NCI-H748 treated with DMSO at 0.1 percent for 48 hours (cell line): ENCODE measurements at regions not wholly inside any gene's neighbourhood (a gene's known extent, or its start where the extent isn't known, plus 50 kb on each side); places are given as distances from the start of the nearest gene placed in this dataset.

Experiments
- DNase-seq: peaks from one replicate; lab custom pipeline; 2025; lab: John Stamatoyannopoulos, UW

- no peak for DNase-seq
These were observed 555.9 kb downstream of the VRK1 start for GRCh38 chr14:97353102-97353501.

DNA sequence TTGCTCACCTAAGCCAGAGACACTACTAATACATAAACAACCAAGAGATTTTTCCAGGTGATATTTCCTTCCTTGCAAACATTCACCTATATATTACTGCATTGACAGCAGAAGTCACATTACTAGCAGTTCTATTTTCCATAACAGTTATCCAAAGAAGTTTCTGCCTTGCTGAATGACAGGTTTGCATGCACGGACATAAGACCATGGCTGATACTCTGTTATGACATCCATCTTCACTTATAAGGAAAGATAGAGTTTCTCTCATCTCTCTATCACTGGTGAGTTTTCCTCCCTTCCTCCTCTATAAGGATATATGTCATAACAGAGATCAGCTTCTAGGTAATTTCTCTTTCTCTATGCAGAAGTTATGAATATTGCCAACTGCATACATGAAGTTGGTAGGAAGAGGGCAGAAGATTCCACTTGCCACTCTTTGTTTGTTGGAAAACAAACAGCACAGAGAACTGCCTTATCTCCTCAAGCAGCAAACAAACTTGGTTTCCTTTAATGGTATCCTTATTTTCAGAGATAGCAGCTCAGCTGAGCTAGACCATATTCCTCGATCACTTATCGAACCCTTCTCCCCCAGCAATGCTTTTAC, 557.0 kb downstream of the VRK1 start:
- no peak for DNase-seq

DNA sequence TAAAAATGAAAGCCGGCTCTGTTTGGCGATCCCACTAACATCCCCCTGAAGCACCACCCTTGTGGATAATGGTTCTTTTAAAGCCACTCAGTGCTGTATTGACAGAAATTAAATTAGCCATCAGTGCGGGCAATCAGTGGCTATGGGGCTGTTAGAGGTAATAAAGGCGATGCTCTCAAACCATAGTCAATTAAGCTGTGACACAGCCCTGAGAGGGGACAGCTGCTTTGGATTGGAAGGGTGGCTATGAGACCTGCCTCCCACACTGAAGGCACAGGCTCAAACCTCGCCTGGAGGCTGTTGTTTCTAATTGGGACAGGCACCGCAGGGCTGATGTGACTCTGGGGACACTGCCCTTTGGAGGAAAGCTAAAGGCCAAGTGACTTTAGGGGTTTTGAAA, 562.2 kb downstream of the VRK1 start:
- peak; percentile 94 for DNase-seq

DNA sequence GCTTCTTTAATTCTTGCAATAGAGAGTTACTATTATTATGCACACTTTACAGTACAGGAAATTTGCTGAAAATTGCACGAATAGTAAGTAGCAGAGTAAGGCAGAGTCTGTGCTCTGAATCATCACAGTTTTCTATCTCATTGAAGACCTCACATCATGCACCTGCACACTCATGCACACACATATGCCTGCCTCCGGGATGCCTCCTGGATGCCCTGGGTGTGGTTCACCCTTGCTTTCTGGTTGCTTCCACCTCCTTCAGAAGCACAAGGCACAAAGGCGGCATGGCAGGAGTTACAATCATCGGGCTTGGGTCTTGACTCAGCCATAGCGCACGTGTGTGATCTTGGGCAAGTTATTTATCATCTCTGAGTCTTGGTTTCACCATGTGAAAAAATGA, 564.0 kb downstream of the VRK1 start:
- DNase-seq, result no peak

DNA sequence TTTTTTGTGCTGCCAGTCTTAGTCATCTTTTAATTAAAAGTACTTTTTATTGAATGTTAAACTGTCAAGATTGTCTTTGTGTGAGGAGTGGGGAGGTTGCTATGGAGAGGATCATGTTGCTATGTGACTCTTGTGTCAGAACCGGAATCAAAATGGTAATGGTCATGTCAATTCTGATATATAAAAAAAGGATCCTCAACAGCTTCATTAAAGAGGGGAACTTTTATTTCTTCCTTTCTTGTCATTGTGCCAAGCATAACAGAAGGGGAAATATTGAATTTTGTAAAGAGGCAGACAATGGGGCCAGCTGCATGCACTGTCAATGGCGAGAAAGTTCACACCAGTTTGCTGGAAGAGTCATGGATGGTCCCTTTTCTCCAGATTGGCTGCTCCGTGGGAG, 564.8 kb downstream of the VRK1 start:
- peak; percentile 44 for DNase-seq

- DNase-seq, result no peak
These were observed 569.2 kb downstream of the VRK1 start for GRCh38 chr14:97366400-97366799.

- DNase-seq, result no peak
These were observed 570.1 kb downstream of the VRK1 start for GRCh38 chr14:97367278-97367677.

GRCh38 chr14:97368049-97368448, 570.9 kb downstream of the VRK1 start:
- no peak for DNase-seq

DNA sequence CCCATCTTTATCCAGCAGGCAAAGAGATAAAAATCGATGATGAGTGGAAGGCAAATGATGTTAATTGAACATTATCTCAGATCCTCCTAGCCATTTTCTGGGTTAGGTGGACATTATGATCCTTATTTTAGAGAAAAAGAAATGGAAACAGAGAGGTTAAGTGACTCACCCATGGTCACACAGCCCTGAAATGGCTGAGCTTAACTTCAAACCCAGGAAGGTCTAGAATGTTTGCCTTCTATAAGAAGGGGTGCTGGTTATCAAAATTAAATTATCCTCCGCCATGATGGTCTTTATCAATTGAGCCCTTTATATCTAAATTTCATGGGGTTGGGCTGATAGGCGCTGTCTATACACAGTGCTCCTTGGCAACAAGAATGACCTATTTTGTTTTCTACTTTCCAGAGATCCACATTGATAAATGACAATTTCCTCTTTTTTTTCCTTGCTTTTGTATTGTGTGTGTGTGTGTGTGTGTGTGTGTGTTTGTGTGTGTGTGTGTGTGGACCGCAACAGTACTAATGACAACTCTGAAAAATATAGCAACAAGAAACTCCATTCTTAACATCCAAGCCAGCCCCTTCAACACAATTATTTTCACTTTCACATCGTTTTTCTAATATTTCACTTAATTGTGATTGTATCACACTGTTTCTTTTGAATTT, 571.9 kb downstream of the VRK1 start:
- no peak for DNase-seq

DNA sequence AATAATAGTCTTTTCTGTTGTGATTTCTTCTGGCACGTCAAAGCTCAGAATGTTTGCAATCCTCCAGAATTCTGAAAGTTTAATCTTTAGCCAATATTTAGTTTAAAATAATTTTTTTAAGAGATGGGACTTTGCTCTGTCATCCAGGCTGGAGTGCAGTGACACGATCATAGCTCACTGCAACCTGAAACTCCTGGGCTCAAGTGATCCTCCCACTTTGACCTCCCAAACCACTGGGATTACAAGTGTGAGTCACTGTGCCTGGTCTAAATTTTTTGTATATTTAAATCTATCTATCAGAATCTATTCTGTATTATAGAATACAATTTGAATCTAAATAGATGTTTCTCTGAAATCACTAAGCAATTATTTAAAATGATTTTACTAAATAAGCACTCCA, 572.7 kb downstream of the VRK1 start:
- no peak for DNase-seq

- DNase-seq, result no peak
These were observed 579.1 kb downstream of the VRK1 start for GRCh38 chr14:97376310-97376709.

DNA sequence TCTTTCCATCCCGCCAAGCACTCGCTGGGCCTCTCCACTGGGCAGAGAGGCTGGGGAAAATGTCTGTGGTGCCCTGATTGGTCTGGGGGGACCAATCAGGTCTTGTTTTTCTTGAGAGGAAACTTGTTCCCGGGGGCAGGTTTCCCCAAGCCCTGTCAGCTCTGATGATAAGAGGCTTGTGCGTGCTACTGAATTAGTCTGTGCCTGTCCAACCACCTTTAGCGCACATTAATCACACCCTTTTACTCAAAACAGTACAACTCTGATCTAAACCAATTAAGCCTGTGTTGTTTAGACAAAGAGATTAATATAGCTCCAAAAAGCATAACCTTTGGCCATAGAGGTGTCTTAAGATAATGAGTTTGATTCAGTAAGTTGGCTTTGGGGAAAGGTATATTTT, 580.4 kb downstream of the VRK1 start:
- DNase-seq, result no peak

DNA sequence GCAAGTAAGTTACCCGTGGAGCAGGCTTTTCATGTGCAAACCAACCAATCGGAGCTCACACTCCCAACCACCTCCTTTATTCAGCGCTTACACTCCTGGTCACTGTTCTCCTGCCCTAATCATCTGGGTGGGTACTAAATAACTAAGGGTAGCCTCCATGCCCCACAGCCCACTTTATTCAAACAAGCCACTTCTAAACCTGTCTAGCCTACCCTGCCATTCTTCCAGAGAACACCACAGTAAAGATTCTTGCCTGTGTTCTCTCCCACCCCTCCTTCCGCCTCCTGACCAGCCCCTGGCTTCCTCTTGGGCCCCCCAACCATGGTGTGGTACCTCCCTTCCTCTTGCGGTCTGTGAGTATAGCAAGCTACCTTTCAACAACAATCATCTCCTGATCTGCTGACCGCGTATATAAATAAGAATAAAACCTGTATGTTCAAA, 581.9 kb downstream of the VRK1 start:
- DNase-seq, result no peak

GRCh38 chr14:97380539-97380941, 583.4 kb downstream of the VRK1 start:
- no peak for DNase-seq

DNA sequence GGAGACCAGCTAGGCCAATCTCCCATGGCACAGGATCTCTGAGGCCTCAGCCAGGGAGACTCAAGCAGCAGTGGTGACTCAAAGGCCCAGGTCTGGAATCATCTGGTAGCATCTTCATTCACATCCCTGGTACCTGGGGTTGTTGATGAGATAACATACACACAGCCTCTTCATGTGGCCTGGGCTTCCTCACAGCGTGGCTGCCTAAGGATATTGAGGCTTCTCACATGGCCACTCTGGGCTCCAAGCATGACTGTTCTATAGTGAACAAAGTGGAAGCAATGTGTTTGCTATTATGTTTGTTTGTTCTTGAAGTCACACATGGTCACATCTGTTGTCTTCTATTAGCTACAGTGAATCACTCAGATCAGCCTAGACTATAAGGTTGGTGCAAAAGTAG, 584.1 kb downstream of the VRK1 start:
- DNase-seq, result no peak

DNA sequence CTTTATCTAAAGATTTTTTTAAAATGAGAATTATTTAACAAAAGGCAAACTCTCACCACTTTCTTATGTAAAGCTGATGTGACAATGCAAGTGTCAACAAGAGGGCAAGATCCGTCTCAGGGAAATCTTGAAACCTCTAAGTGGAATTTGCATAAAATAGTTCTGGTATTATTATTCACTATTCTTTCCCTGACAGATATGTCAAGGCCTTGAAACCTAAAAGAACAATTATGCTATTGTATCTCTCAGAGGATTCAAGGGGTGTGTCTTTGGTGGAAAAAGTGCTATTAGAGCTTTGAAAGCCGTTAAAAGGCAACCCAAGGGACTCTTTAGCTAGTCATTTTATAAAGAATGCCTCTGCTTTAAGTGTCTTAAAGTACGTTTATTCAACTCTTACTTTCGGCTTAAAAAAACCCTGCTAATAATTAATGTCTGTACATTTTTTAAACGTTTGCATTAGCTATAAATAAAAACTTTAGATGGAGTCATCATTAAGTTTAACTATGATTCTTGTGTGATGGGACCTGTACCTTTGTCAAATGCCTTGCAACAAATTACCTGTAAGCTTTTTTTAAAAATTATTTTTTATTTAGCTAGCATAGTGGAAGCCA, 585.5 kb downstream of the VRK1 start:
- DNase-seq, result no peak

- no peak for DNase-seq
These were observed 588.5 kb downstream of the VRK1 start for GRCh38 chr14:97385727-97386126.

DNA sequence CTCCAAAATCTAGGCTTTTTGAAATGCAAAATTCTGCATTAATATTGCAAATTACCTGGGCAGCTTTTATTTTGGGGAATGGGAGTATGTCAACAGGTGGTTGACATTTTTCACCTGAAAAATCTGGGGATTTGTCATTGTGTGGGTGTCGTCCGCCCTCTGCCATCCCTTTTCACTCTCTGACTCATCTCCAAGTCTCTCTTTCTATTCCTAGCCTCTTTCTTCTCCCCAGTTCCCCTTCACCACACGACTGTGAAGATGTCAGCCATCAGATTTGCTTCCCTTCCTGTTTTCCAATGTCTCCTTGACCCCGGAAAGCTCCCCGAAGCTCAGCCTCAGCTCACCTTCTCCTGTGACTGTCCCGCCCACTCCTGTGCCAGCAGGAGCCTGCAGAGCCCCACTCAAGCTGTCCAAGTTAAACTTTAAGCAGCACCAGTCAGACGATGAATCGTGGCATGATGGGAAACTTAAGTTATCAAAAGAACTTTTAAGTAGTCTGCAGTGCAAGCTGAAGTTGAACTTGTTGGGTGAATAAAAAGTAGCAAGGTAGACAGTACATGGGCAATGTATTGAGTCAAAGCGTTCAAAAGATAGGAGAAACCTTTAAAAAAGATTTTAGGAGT, 590.2 kb downstream of the VRK1 start:
- no peak for DNase-seq

DNA sequence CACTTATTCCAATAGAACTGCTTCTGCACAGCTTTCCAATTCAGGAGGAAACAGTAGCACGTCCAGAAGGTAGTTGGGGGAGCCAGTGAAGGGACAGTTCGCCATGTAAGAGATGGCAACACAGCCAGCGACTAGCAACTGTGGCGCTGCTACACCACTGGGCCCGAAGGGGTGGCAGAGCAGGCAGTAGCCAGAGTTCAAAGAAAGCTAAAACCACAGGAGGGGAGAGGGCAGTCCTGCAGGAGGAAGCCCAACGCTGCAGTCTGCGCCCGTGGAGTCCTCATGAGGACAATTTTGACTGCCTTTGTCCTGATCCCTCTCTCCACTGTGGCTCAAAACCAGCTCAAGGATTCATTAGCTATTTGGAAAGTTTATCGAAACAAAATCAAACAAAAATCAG, 591.2 kb downstream of the VRK1 start:
- no peak for DNase-seq

- no peak for DNase-seq
These were observed 593.0 kb downstream of the VRK1 start for GRCh38 chr14:97390096-97390724.

GRCh38 chr14:97393244-97393643, 596.1 kb downstream of the VRK1 start:
- no peak for DNase-seq

DNA sequence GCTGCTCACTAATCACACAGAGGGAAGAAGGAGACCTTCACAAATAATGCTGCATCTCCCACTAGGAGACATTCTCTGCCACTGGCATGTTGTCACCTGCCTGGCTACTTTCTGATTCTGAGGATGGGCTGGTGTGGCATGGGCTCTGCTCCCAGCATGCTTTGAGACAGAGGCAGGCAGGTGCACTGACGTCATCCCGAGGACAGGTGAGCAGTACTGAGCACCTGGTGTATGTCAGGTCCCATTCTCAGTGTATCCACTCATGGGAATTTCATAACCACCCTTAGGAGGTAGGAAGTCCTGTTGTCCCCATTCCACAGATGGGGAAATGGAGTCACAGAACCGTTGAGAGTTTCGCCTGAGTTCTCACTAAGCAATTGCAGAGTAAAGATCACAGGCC, 597.9 kb downstream of the VRK1 start:
- DNase-seq, result no peak

DNA sequence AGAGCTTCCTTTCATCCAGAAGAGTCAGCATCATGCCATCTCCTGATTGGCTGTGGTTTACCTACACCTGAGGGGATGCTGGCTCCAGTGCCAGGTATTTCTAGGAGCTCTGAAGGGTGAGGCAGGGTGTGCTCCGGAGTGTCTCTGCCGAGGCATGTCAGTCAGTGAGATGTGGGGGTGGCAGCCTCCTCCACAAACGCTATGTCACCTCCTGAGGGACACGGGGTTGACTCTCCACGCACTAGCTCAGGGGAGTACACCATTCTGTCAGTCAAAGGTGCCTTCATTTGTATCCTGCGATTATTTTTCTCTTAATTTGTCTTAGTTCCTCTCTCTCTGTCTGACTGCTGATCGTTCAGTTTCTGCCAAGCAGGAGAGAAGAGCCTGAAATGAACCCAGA, 604.5 kb downstream of the VRK1 start:
- no peak for DNase-seq
